Jurkat, Clone E6-1 (cell line): ENCODE measurements at regions not wholly inside any gene's neighbourhood (a gene's known extent, or its start where the extent isn't known, plus 50 kb on each side); places are given as distances from the start of the nearest gene placed in this dataset.
"Not testable (repeated sequence)": the region's sequence is repeated elsewhere in the genome, so short reads cannot be mapped to it uniquely, and the experiment has no call there.

Experiments
- DNase-seq: peaks from one replicate; pipeline ENCODE4 v3.0.0-alpha.2; 2011; ENCODE audit warnings: low read depth, low spot score
- H3K4me3 ChIP-seq: 2 replicates; pipeline ENCODE4 v1.5.1; 2011; ENCODE audit warnings: mild to moderate bottlenecking, low read length, control low read depth, moderate library complexity

DNA sequence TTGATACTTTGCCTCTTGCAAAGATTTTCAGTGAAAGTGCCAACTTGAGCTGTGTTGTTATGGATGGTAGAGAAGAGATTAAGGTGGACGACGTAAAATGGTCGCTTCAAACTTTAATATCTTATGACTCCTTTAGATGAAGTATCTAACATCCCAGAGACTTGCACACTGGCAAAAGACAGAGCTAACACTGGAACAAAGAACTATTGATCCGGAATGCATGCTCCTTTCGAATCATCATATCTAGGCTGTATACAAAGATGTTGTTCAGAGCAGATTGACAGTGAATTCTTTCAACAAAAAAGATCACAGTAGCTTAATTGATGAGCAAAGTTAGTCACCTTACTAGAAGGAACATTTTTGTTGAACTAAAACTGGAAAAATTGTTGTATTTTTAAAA lies 592.7 kb downstream of the NXPH1 start:
- DNase-seq, result no peak
- no peak overlapping the region for H3K4me3 ChIP-seq

GRCh38 chr7:9028012-9028411 lies 594.6 kb downstream of the NXPH1 start:
- no peak for DNase-seq
- H3K4me3 ChIP-seq, result no peak overlapping the region

DNA sequence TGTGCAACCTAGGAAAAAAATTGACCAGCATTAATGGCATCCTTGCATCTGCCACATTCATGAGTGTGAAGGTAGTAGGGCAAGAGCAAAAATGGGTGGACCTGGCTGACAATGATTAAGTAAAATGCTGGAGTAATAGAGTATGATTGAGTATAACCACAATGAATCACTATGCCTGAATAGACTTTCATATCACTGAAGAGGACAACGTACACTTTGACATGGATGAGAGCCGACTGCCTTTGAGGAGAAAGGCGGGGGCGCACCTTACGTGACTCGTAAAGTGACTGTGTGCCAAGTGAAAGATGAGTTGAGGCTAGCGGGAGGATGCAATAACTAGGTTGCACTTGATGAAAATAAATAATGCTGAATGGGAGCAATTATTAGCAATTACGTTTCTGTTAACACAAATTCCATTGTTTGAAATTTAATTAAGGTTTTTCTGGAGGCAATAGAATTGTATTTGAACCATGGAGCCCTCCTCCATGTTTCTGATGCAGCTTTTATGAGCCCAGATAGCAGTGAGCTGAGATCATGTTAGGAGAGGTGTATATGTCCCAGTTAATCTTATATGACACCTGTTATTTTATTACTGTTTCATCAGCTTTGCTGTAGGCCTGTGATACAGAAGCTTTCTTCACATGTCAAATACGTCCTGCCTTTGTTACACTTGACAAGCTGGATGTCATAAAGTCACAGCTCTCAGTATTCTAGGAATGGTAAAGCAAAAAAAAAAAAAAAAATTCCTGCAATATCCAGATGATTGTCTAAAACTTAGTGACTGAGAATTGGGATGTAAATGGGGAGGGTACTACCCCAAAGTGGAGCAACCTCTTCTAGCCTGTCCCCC lies 596.5 kb downstream of the NXPH1 start:
- H3K4me3 ChIP-seq, result no peak overlapping the region
- no peak for DNase-seq

DNA sequence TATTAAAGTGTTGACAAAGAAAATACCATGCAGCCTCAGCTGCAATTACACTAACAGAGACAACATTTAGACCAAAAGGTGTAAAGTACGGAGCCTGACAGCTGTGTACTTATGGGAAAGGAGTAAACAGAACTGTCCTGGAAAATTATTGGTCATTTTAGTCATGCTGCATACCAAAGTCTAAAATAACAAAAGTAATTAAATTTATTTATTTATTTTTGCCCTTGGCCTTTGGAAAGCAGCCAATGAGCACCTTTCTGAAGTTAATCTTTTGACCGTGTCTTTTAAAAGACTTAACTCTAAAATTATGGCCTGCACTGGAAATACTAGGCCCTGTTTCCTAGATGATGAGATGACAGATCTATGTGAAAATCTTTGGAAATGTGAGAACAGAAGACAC lies 597.6 kb downstream of the NXPH1 start:
- H3K4me3 ChIP-seq, result no peak overlapping the region
- DNase-seq, result no peak

DNA sequence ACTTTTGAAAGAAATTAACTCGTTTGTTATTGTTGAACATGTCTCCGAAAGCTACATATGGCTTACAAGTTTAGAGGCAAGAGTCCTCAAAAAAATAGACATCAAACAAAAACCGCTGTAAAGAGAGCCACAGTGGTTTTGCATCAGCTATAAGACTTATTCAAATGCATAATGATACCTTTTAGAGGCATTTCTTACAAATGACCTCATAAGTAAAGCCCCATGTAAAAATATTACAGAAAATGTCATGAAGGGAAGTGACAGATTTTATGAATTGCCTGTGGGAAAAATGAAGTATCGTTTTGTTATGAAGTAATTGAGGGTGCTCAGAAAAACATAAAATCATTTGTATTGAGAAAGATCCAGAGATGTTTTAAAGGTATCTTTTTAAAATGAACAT lies 598.0 kb downstream of the NXPH1 start:
- DNase-seq, result no peak
- H3K4me3 ChIP-seq, result no peak overlapping the region

- no peak overlapping the region for H3K4me3 ChIP-seq
- DNase-seq, result no peak
Measured at GRCh38 chr7:9036080-9036479, 602.7 kb downstream of the NXPH1 start.

- H3K4me3 ChIP-seq, result no peak overlapping the region
Measured at GRCh38 chr7:9071160-9071762, 637.9 kb downstream of the NXPH1 start.

GRCh38 chr7:9075774-9076173 lies 642.4 kb downstream of the NXPH1 start:
- not testable (repeated sequence) for H3K4me3 ChIP-seq, DNase-seq

More at GRCh38 chr7:9071160-9071762, 637.9 kb downstream of the NXPH1 start:
- DNase-seq, result no peak

- no peak for DNase-seq
- no peak overlapping the region for H3K4me3 ChIP-seq
Measured at GRCh38 chr7:9082203-9082602, 648.8 kb downstream of the NXPH1 start.

GRCh38 chr7:9083837-9084236 lies 650.4 kb downstream of the NXPH1 start:
- no peak overlapping the region for H3K4me3 ChIP-seq
- DNase-seq, result no peak

GRCh38 chr7:9091282-9091681 lies 657.9 kb downstream of the NXPH1 start:
- peak; percentile 37 for DNase-seq
- no peak overlapping the region for H3K4me3 ChIP-seq

- no peak overlapping the region for H3K4me3 ChIP-seq
- no peak for DNase-seq
Measured at GRCh38 chr7:9097565-9098060, 664.2 kb downstream of the NXPH1 start.

- H3K4me3 ChIP-seq, result no peak overlapping the region
- no peak for DNase-seq
Measured at GRCh38 chr7:9100289-9100688, 666.9 kb downstream of the NXPH1 start.

DNA sequence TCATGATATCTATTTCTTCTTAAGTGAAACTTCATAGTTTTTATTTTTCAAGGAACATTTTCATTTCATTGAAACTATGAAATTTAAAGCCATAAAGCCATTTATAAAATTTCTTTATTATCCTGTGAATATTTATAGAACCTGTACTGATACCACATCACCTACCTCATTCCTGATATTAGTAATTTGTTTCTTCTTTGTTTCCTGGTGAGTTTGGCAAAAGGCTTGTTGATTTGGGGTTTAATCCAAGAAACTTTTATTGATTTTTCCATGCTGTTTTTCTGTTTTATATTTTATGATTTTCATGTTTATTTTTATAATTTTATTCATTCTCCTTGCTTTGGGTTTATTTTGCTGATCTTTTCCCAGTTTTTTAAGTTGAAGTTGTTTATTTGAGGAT lies 669.4 kb downstream of the NXPH1 start:
- no peak for DNase-seq
- H3K4me3 ChIP-seq, result no peak overlapping the region

DNA sequence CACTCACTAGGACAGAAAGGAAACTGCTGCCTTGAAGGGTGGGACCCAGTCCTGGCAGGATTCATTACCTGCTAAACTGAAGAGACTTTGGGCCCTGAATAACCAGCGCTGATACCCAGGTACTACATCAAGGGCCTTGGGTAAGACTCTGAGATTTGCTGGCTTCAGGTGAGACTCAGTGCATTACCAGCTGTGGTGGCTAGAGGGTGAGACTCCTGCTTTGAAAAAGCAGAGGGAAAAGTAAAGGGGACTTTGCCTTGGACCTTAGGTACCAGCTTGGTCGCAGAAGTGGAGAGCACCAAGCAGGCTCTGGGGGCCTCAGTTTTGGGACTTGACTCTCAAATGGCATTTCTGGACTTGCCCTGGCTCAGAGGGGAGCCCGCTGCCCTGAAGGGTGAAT lies 673.3 kb downstream of the NXPH1 start:
- DNase-seq, result no peak
- no peak overlapping the region for H3K4me3 ChIP-seq

- no peak overlapping the region for H3K4me3 ChIP-seq
- DNase-seq, result no peak
Measured at GRCh38 chr7:9120331-9120730, 686.9 kb downstream of the NXPH1 start.

- DNase-seq, result no peak
- H3K4me3 ChIP-seq, result no peak overlapping the region
Measured at GRCh38 chr7:9124320-9124719, 690.9 kb downstream of the NXPH1 start.

- H3K4me3 ChIP-seq, result no peak overlapping the region
- no peak for DNase-seq
Measured at GRCh38 chr7:9125246-9125645, 691.8 kb downstream of the NXPH1 start.

GRCh38 chr7:9127901-9128300 lies 694.5 kb downstream of the NXPH1 start:
- H3K4me3 ChIP-seq, result no peak overlapping the region

GRCh38 chr7:9148687-9149086 lies 715.3 kb downstream of the NXPH1 start:
- DNase-seq, result no peak

More at GRCh38 chr7:9127901-9128300, 694.5 kb downstream of the NXPH1 start:
- no peak for DNase-seq

More at GRCh38 chr7:9148687-9149086, 715.3 kb downstream of the NXPH1 start:
- H3K4me3 ChIP-seq, result no peak overlapping the region
